ENCODE measurements at regions not wholly inside any gene's neighbourhood (a gene's known extent, or its start where the extent isn't known, plus 50 kb on each side); places are given as distances from the start of the nearest gene placed in this dataset.

GRCh38 chr14:106276326-106277267 is 750.2 kb downstream of the TMEM121 start:
- no peak overlapping the region for H3K27ac ChIP-seq
- H3K79me2 ChIP-seq (ENCODE audit: insufficient read depth), result no peaks in the 10 kb centered on the region
- WGBS, 2 experiments (ENCODE audit: low coverage in 1 of 2, low lambda C conversion rate in 2 of 2, missing lambda C conversion rate in 2 of 2), result 20 to 26% methylated on average over 12 of the region's 12 CpGs
- H3K27me3 ChIP-seq (replicated peaks; ENCODE audit: insufficient read depth), result no peaks in the 10 kb centered on the region
- no peaks in the 10 kb centered on the region for H3K4me1 ChIP-seq (ENCODE audit: insufficient read depth)
- H3K4me2 ChIP-seq (ENCODE audit: unreplicated experiment), result no peak overlapping the region
- in situ Hi-C loops (cut with MboI), result no loop called here
- H2AFZ ChIP-seq, result no peak overlapping the region
- no peaks in the 10 kb centered on the region for H3F3A ChIP-seq (ENCODE audit: insufficient read depth)
- no peak for DNase-seq
- H4K20me1 ChIP-seq (ENCODE audit: insufficient read depth), result no peaks in the 10 kb centered on the region
- no peaks in the 10 kb centered on the region for H3K36me3 ChIP-seq (ENCODE audit: low read depth)
- no peak overlapping the region for H3K4me3 ChIP-seq
- no peak overlapping the region for H3K9ac ChIP-seq
- TF ChIP-seq EZH2phosphoT487 (IDR thresholded peaks at IDR 0.05; ENCODE audit: insufficient read depth, low read depth) (no peak), EZH2 (IDR thresholded peaks at IDR 0.05; ENCODE audit: insufficient read depth, poor library complexity, severe bottlenecking) (no peak)
- H3K9me2 ChIP-seq (ENCODE audit: insufficient read depth), result no peaks in the 10 kb centered on the region
- H3K9me3 ChIP-seq (ENCODE audit: low read depth), result no peaks in the 10 kb centered on the region

- WGBS, 2 experiments (ENCODE audit: low coverage in 1 of 2, low lambda C conversion rate in 2 of 2, missing lambda C conversion rate in 2 of 2), result 15 to 16% methylated on average over 3 of the region's 3 CpGs
- H3K27ac ChIP-seq, result no peak overlapping the region
- in situ Hi-C loops (cut with MboI), result no loop called here
These were observed 751.1 kb downstream of the TMEM121 start for GRCh38 chr14:106277503-106277902.

GRCh38 chr14:106280876-106281275 is 754.5 kb downstream of the TMEM121 start:
- Histone ChIP-seq H3K4me2 (ENCODE audit: unreplicated experiment) (no peak overlapping the region), H3K9me2 (ENCODE audit: insufficient read depth) (no peaks in the 10 kb centered on the region), H2AFZ (no peak overlapping the region), H3K79me2 (ENCODE audit: insufficient read depth) (no peaks in the 10 kb centered on the region), H4K20me1 (ENCODE audit: insufficient read depth) (no peaks in the 10 kb centered on the region), H3K36me3 (ENCODE audit: low read depth) (no peaks in the 10 kb centered on the region), H3K9ac (no peak overlapping the region), H3K4me1 (ENCODE audit: insufficient read depth) (no peaks in the 10 kb centered on the region), H3K9me3 (ENCODE audit: low read depth) (no peaks in the 10 kb centered on the region), H3K27ac (no peak overlapping the region), H3K27me3 (replicated peaks; ENCODE audit: insufficient read depth) (no peaks in the 10 kb centered on the region), H3F3A (ENCODE audit: insufficient read depth) (no peaks in the 10 kb centered on the region), H3K4me3 (no peak overlapping the region)
- TF ChIP-seq EZH2 (IDR thresholded peaks at IDR 0.05; ENCODE audit: insufficient read depth, poor library complexity, severe bottlenecking) (no peak), EZH2phosphoT487 (IDR thresholded peaks at IDR 0.05; ENCODE audit: insufficient read depth, low read depth) (no peak)
- in situ Hi-C loops (cut with MboI), result no loop called here
- DNase-seq, result no peak

More at GRCh38 chr14:106277503-106277902, 751.1 kb downstream of the TMEM121 start:
- H3K4me3 ChIP-seq, result no peak overlapping the region
- no peak for DNase-seq
- no peaks in the 10 kb centered on the region for H3K36me3 ChIP-seq (ENCODE audit: low read depth)
- H3K9me3 ChIP-seq (ENCODE audit: low read depth), result no peaks in the 10 kb centered on the region
- no peak overlapping the region for H3K4me2 ChIP-seq (ENCODE audit: unreplicated experiment)
- H3K27me3 ChIP-seq (replicated peaks; ENCODE audit: insufficient read depth), result no peaks in the 10 kb centered on the region
- H3F3A ChIP-seq (ENCODE audit: insufficient read depth), result no peaks in the 10 kb centered on the region
- no peaks in the 10 kb centered on the region for H3K9me2 ChIP-seq (ENCODE audit: insufficient read depth)
- TF ChIP-seq EZH2phosphoT487 (IDR thresholded peaks at IDR 0.05; ENCODE audit: insufficient read depth, low read depth) (no peak), EZH2 (IDR thresholded peaks at IDR 0.05; ENCODE audit: insufficient read depth, poor library complexity, severe bottlenecking) (no peak)
- H3K79me2 ChIP-seq (ENCODE audit: insufficient read depth), result no peaks in the 10 kb centered on the region
- H3K9ac ChIP-seq, result no peak overlapping the region
- H3K4me1 ChIP-seq (ENCODE audit: insufficient read depth), result no peaks in the 10 kb centered on the region
- no peaks in the 10 kb centered on the region for H4K20me1 ChIP-seq (ENCODE audit: insufficient read depth)
- no peak overlapping the region for H2AFZ ChIP-seq

GRCh38 chr14:106286697-106287290 is 760.4 kb downstream of the TMEM121 start:
- no peaks in the 10 kb centered on the region for H3K36me3 ChIP-seq (ENCODE audit: low read depth)
- H3K27me3 ChIP-seq (replicated peaks; ENCODE audit: insufficient read depth), result no peaks in the 10 kb centered on the region
- DNase-seq, result no peak
- no peak overlapping the region for H2AFZ ChIP-seq
- H3K4me2 ChIP-seq (ENCODE audit: unreplicated experiment), result no peak overlapping the region
- TF ChIP-seq EZH2phosphoT487 (IDR thresholded peaks at IDR 0.05; ENCODE audit: insufficient read depth, low read depth), result no peak
- TF ChIP-seq EZH2 (IDR thresholded peaks at IDR 0.05; ENCODE audit: insufficient read depth, poor library complexity, severe bottlenecking), result no peak
- no peaks in the 10 kb centered on the region for H3F3A ChIP-seq (ENCODE audit: insufficient read depth)
- no peaks in the 10 kb centered on the region for H3K9me2 ChIP-seq (ENCODE audit: insufficient read depth)
- no peaks in the 10 kb centered on the region for H3K4me1 ChIP-seq (ENCODE audit: insufficient read depth)
- 62% methylated on average over 41 of the region's 41 CpGs for WGBS, 2 experiments (ENCODE audit: low coverage in 1 of 2, low lambda C conversion rate in 2 of 2, missing lambda C conversion rate in 2 of 2)
- no peak overlapping the region for H3K27ac ChIP-seq
- in situ Hi-C loops (cut with MboI), result no loop called here
- H3K9me3 ChIP-seq (ENCODE audit: low read depth), result no peaks in the 10 kb centered on the region
- no peak overlapping the region for H3K4me3 ChIP-seq
- H3K9ac ChIP-seq, result no peak overlapping the region
- H4K20me1 ChIP-seq (ENCODE audit: insufficient read depth), result no peaks in the 10 kb centered on the region
- H3K79me2 ChIP-seq (ENCODE audit: insufficient read depth), result no peaks in the 10 kb centered on the region
